HG02852 (cell line): ENCODE measurements at regions not wholly inside any gene's neighbourhood (a gene's known extent, or its start where the extent isn't known, plus 50 kb on each side); places are given as distances from the start of the nearest gene placed in this dataset.
"Not testable (repeated sequence)": the region's sequence is repeated elsewhere in the genome, so short reads cannot be mapped to it uniquely, and the experiment has no call there.

Source experiments
- ATAC-seq: cut with Tn5 transposase; IDR thresholded peaks from one replicate; pipeline ENCODE4 v1.9.1; 2021; ENCODE audit warnings: mild to moderate bottlenecking, moderate library complexity; ENCODE audit not compliant: unreplicated experiment

DNA sequence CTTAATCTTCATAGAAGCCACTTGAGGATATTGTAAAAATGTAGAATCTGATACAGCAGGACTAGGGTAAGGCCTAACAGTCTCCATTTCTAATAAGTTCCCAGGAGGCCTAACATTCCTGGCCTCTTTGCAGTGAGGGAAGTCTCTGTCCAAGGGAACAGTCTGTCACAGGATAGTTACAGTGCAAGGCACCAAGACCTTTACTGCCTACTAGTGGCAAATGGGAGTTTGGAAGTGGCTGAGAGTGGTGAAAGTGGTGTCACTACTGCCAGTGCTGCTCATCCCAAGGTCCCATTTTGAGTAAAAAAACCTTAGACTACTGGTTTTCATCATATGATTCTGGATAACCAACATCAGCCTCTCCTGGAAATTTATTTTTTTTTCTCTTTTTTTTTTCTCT is 619.5 kb upstream of the SEMA3D start:
- ATAC-seq: no peak

DNA sequence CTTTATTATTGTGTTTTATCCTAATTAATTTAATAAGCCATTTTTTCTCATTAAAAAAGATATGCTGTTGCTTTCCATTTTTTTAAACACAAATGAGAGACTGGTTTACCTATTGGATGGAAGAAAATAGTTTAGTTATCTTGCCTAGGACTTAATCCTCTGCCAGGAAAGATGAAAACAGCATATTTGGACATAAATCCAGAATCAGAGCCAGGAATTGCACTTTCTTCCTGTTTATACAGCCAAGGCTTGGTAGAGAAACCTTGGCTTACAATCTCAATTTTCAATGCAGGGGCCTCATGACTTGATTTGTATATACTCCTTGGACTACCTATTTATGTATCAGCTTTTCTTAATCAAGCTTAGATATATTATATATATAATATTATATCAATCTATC is 618.8 kb upstream of the SEMA3D start:
- ATAC-seq: no peak

DNA sequence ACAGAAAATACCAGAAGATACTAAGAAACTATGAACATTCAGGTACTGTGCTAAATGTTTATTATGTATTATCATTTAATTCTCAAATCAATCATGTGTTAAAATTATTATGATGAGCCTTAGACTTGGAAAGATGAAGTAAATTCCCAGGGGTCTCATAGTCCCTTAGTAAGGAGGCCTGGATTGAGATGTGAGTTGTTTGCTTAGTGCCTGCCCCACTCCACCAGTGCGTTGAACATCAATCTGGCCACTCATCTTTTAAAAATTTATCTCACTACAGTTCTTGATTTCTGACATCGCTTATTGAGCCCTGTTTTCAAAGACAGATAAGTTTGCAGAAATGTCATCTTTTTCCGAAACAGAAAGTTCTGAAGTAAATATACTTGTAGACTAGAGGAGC is 618.4 kb upstream of the SEMA3D start:
- ATAC-seq: no peak

DNA sequence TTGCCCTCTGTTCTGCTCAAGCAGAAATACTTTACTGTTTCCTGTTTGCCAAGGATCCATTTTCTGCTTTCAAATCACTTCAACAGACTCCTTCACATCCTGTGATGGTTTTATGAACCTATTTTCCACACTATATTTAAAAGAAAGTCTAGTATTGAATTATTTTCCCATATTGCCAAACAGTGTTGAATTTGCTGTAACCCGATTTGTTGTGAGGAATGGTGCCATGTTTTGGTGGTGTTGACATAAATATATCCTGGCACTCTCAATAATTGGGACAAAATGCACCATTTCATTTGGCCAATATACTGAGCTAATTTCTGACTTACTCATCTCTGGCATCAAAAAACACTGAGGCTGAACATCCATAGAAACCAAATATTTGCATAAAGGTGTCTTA is 615.4 kb upstream of the SEMA3D start:
- no peak for ATAC-seq

DNA sequence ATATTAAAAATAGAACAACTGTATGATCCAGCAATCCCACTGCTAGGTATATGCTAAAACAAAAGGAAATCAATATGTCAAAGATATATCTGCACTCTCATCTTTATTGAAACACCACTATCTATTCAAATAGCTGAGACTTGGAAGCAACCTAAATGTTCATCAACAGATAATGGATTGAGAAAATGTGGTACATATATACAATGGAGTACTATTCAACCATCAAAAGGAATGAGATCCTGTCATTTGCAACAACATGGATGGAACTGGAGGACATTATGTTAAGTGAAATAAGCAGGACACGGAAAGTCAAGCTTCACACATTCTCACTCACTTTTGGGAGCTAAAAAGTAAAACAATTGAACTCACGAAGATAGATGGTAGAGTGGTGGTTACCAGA is 610.1 kb upstream of the SEMA3D start:
- ATAC-seq: no peak

DNA sequence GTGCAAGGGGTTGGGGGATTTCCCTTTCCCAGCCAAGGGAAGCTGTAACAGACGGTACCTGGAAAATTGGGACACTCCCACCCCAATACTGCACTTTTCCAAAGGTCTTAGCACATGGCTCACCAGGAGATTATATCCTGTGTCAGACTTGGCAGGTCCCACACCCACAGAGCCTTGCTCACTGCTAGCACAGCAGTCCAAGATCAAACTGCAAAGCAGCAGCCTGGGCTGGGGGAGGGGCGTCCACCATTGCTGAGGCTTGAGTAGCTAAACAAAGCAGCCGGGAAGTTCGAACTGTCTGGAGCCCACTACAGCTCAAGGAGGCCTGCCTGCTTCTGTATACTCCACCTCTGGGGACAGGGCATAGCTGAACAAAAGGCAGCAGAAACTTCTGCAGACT is 604.2 kb upstream of the SEMA3D start:
- ATAC-seq: not testable (repeated sequence)

DNA sequence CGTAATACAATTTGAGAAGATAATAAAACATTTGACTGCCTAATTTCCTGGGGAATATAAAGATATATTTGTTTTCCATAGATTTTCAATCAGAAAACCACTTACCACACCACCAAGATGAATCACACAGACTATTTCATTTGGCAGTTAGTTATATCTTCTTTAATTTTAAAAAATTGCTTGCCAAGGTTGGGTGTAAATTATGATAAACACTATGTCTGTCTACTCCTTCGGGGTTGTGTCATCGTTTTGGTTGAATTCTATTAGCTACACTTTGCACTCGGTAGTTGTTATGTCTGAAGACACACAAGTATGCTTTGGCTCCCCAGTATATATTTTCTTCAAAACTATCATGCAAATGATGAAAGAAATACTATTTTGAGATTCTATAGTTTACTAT is 594.8 kb upstream of the SEMA3D start:
- no peak for ATAC-seq

DNA sequence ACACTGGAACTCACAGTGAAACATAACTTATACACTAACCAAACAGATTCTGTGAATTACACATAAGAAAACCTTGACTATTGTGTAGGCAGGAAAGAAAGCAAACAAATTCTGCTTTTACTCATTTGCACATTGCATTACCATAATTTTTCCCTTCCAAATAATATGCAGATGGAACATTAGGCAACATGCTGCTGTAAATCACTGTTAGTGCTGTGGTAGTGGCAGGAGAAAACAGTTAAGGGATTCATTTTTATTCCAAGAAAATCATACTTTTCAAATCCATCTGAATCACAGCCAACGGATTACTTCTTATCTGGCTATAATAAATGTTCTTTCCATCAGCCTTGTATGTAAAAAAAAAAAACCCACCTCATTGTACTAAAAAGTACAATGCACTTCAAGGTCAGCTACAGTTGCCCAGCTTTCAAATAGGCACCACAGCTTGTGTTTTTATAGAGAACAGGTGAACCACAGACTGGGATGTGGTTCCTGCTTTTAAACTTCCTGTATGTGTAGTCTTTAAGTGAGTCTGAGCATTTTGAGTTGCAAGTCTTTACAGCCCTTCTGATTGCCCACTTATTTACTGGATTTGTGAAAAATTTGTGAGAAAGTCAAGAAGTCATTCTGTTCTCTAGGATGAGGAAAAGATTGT is 590.0 kb upstream of the SEMA3D start:
- ATAC-seq: no peak

DNA sequence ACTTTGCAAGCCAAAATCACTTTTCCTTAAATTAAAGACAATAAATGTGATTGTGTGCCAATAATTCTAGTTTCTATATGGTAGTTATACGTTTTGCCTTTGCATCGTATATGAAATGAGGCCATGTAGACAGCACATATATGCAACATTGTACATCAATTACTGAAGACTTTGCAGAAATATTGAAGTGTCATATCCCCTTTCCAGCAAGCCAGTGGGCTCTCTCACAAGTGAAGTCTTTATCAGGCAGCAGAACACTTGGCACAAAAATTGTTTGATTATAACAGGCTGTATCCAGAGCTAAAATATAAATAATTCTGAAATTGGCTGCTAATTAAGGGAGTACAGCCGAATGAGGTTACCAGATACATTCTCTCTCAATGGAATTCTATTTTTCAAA is 588.6 kb upstream of the SEMA3D start:
- no peak for ATAC-seq

DNA sequence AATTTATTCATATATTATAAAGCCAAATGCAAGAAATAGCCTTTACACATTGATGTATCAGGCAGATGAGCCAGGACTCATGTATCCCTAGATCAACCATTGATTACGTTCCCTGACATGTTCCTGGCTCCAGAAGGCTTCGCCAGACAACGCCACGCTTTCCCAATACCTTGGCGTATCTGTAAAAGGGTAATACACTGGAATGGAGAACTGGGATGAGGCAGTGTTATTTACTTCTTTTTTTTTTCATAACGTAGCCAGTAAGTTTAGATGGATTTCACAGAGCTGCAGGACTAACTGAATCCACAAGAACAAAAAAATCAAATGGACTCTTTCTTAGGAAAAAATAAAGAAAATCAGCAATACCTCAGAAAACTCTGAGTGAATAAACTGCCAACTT is 588.1 kb upstream of the SEMA3D start:
- ATAC-seq: no peak

DNA sequence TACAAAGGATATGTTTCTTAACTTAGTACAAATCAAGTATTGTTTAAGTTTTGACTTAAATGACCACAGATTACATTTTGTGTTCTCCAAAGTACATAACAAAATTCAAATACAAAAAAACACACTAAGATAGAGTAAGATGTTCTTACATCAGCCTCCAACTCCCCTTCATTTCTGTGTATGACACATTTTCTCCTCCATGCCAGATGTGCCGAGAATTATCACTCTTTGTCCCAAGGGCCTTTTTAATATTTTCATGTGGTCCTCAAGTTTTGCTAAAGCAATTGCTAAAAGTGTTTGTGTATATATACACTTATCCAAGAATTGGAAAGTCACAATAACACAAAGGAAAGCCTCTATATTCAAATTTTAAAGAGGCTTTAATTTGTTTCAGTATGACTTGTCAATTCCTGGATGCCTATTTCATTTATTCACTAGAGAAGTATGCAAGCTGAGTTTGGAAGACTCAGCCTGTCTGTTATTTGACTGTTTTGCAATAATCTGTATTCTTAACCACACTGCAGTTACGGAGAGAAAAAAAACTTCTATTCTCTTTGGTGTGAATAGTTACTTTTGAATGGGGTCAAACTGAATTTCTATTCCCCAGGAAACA is 586.4 kb upstream of the SEMA3D start:
- no peak for ATAC-seq

DNA sequence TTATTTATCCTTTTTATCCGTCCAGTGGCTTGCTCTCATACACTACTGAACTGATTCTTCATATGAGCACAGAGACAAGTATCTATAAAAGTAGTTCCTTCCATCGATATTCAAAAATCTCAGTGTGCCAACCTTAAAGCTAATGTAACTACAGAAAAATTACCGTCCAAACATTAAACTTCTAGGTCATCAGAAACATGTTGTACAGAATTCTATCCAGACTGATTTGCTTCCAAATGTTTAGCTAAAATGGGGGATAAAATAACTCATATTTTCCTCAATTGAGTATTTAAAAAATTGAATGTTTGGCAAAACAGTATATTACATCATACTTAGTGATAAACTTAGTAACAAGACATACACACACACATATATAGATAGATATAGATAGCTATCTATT is 584.7 kb upstream of the SEMA3D start:
- ATAC-seq: no peak

DNA sequence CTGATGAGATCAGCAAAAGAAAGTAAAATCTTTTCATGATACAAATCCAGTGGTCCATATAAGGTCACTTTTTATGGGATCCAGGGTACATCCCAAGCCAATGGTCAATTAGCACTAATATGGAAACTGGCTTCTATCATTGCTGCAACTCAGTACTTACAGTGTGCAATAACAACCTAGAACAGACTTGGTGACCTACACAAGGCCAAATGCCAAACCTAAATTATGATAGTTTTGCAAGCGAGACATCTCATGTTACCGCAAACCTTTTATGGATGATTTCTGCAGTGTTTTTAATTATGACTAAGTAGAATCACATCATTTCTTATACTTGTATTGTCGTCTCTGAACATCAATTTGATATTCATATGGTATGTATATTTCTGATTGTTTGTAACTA is 583.5 kb upstream of the SEMA3D start:
- no peak for ATAC-seq

DNA sequence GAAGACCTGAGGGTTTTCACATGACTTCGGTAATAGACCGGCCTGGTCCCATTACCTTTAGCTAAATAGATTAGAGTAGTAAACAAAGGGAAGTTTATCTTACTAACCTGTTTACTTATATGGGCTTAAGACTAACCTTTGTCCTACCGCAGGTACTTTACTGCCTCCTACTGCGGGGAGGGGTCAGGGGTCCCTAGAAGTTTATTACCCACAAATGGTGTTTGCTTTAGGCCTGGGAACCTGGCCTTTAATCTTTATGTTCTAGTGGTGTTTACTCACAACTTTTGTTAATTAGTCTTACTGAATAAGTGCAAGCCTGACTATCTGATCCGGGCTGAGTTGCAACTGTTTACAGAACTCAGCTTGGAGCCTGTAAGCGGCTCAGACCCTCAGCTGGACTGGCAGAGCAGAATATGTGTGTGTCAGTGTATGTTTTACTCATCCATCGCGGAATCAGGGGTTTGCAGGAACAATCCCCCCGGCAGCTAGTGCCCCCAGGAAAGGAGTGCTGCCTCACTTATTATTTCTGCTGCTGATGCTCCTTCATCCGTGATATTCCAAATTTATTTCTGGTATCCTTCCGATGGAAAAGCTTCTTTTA is 578.9 kb upstream of the SEMA3D start:
- ATAC-seq: no peak

DNA sequence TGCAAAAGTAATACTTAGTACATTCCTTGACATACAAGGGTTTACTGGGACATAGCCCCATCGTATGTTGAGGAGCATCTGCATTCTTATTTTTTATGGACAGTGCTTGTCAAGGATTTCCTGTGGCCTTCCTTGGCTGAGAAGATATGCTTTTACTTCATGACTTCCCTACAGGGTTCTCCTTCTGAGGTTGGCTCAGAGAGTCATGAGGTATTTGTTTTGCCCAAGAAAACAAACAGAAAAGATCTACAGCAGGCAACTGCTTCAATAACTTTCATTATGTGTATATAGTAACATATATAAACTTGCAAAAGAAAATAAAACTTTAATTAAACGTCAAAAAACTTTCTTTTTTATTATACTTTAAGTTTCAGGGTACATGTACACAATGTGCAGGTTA is 577.2 kb upstream of the SEMA3D start:
- ATAC-seq: no peak

DNA sequence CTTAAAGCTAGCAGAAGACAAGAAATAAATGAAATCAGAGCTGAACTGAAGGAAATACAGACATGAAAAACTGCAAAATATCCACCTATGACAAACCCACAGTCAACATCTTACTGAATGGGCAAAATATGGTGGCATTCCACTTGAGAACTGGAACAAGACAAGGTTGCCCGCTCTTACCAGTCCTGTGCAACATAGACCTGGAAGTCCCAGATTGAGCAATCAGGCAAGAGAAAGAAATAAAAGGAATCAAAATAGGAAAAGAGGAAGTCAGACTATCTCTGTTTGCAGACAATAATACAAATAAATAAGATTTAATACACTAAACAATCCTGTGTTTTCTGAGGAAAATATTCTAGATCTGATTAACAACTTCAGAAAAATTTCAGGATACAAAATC is 570.5 kb upstream of the SEMA3D start:
- ATAC-seq: no peak

DNA sequence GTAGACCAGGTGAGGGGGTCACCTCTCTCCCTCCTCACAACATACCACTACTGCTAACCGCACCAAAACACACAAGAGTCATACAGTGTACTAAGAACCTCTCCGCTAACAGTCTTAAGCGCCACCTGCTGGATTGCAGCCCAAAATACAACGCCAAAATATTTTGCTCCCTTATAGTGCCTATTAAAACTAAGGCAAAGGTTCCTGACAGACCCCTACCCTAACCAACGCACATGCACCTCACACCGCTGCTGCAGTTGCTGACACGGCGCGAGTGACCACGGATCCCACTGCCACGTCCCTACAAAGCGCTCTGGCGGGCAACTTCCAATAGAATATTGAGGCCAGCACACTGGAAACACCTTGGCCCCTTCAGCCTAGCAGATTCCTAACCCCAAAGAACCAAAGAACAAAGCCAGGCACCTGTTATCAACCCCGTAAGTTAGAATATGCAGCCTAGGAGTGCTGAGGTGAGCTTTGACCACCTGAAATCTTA is 563.6 kb upstream of the SEMA3D start:
- ATAC-seq: peak; percentile 98

DNA sequence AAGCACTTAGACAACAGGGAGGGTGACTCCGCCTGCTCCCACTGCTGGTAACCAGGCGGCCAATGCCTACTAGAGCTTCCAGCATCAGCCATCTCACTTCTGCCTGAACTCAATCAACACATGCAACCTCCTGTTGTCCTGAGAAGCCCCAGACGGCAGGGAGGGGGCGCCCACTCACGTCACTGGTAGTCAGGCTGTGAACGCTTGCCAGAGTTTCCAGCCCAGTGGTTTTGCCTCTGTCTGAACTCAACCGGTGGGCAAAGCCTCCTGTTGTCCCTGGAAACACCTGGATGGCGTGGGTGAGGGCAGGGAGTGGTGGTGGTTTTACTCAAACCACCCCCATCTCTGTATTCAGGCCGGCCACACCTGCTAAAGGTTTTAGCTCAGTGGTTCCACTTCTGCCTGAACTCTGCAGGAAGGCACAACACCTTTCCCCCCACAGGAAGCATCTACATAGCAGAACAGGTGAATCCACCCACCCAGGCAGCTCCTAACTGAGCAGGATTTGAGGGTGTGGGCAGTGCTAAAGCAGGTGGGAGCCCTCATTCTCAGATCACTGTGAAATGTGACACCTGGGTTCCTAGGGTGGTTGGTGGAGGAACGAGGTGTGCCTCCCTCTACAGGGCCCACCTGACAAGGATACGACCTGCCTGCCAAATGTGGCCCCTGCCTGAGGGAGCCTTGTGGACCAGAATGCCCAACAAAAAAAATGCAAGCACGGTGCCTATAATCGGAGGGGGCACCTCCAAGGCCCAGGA is 563.0 kb upstream of the SEMA3D start:
- peak; percentile 36 for ATAC-seq

DNA sequence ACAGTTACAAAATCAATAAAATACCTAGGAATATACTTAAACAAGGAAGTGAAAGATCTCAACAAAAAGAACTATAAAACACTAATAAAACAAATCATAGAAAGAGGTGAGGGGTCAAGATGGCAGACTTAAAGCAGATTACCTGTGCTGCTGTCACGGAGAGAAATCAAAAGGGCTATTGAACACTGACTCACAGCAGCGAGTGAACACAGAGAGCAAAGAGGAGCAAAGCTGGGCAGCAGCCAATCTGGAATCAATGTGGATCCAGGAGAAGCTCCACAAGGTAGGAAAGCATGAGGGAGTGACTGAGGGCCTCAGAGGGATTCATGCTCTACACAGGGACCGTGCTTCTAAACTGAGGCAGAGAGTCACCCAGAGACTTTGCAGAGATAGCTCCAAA is 562.0 kb upstream of the SEMA3D start:
- ATAC-seq: no peak

DNA sequence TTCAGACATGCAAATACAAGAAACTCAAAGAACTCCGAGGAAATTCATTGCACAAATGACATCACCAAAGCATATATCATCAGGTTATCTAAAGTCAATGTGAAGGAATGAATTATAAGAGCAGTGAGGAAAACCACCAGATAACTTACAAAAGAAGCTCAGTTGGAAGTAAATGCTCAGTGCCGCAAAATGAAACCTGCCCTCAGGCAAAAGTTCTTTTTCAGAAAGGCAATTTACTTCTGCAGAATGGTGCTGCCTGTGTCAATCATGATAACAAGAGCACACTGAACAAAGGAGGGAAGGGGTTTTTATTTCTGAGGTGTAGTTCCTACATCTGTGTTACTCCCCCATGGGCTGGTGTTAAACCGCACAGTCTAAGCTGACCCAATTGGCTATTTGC is 550.6 kb upstream of the SEMA3D start:
- no peak for ATAC-seq

DNA sequence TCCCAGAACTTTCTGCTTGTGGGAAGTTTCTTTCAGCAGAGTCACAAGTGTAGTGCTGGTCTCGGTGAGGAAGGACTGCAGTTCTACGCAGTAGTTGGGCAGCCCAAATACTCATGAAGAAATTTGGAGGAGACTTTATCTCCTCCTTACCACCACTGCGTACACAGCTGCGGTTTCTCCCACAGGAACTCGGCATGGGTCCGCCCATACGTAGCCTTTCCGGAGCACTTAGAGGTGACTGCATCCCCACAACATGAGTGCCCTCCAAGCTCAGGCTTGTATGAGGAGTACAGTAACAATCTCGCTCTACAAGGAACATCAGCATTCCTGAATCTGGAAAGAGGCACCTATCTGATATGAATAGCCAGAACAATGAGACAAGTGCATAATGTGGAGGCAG is 549.2 kb upstream of the SEMA3D start:
- no peak for ATAC-seq

DNA sequence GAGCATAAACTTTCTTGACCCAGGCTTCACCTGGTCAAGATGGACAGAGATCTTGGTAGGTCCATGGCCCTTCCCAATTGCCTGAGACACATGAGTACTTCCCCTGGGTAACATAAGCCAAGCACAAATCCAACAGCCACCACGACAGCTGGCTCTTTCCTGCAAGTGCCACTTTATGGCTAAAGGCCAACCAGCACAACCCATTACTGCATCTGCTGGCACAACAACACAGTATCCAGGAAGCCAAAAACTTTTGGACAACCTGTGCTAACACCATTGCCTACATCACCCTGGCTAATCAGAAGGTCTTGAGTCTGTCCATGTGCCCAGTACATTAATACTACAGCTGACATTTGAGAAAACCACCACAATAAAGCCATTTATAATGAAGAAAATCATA is 548.0 kb upstream of the SEMA3D start:
- no peak for ATAC-seq
